ENCODE measurements at regions not wholly inside any gene's neighbourhood (a gene's known extent, or its start where the extent isn't known, plus 50 kb on each side); places are given as distances from the start of the nearest gene placed in this dataset.

DNA sequence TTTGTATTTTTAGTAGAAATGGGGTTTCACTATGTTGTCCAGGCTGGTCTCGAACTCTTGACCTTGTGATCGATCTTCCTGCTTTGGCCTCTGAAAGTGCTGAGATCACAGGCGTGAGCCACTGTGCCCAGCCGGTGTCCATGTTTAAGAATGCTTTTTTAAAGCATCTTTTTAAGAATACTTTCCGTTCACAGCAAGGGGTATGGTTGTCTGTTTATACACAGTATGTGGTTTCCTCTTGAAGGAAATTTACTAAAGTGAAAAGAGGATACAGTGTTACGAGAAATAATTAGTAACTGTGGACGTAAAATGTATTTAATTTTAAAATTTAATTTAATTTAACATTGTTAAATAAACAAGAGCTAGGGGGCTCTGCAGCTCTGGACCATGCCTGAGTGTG is 73.4 kb downstream of the GSC start:
- TF ChIP-seq, protein P1, sequence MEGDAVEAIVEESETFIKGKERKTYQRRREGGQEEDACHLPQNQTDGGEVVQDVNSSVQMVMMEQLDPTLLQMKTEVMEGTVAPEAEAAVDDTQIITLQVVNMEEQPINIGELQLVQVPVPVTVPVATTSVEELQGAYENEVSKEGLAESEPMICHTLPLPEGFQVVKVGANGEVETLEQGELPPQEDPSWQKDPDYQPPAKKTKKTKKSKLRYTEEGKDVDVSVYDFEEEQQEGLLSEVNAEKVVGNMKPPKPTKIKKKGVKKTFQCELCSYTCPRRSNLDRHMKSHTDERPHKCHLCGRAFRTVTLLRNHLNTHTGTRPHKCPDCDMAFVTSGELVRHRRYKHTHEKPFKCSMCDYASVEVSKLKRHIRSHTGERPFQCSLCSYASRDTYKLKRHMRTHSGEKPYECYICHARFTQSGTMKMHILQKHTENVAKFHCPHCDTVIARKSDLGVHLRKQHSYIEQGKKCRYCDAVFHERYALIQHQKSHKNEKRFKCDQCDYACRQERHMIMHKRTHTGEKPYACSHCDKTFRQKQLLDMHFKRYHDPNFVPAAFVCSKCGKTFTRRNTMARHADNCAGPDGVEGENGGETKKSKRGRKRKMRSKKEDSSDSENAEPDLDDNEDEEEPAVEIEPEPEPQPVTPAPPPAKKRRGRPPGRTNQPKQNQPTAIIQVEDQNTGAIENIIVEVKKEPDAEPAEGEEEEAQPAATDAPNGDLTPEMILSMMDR (IDR thresholded peaks at IDR 0.05; ENCODE audit: borderline replicate concordance): no peak
- no peak overlapping the region for H3K4me3 ChIP-seq
- no peaks in the 10 kb centered on the region for H3K36me3 ChIP-seq
- no peak overlapping the region for H3K27ac ChIP-seq (replicated peaks)
- H3K4me1 ChIP-seq: no peaks in the 10 kb centered on the region
- no peaks in the 10 kb centered on the region for H3K9me3 ChIP-seq (replicated peaks)
- no peak for DNase-seq
- H3K27me3 ChIP-seq (ENCODE audit: low read depth): peaks cover 60% of the 10 kb centered on the region
- intact Hi-C loops (cut with micrococcal nuclease): loop anchor here (10.0 kb wide), 1 partner anchor 738 kb away; no protein-coding TSS in a partner anchor

DNA sequence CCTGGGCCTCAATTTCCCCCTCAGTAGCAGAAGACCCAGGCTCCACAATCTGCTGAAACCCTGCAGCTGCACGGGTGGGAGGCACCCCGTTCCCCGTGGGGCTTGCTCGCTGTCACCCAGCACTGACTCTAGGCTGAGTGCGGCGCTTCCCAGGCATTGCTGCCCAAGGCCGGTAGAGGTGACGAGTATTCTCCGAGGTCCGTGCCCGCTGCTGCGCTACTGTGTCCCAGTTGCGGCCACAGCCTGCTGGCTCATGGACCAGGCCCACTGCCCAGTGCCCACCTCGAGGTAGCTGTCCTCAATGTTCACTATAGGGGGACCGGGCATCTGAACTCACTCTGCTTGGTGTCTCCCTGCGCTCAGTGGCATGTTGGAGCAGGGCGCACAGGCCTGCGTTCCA is 74.7 kb downstream of the GSC start:
- Histone ChIP-seq H3K4me3 (no peak overlapping the region), H3K27ac (replicated peaks) (no peak overlapping the region), H3K27me3 (ENCODE audit: low read depth) (peaks cover 64% of the 10 kb centered on the region), H3K9me3 (replicated peaks) (no peaks in the 10 kb centered on the region), H3K4me1 (no peaks in the 10 kb centered on the region), H3K36me3 (no peaks in the 10 kb centered on the region)
- TF ChIP-seq, protein P1 (IDR thresholded peaks at IDR 0.05; ENCODE audit: borderline replicate concordance): no peak
- DNase-seq: no peak
- intact Hi-C loops (cut with micrococcal nuclease): loop anchor here (10.0 kb wide), 1 partner anchor 740 kb away; no protein-coding TSS in a partner anchor

DNA sequence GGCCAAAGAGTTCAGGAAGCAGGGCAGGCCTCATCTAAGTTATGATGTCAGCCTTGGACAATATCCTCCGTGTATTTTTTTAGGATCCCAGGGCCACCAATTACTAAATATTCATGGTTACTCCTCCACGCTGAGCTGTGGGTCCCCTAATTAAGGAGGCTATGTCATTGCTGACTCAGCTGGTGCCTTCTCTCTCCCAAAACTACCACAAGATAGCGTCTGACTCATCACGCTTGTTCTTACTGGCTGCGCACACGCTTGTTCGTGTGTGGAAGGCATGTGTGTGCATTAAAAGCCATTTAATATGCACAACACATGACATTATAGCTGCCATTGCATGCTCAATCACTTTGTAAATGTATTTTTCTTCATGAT is 78.3 kb downstream of the GSC start:
- Histone ChIP-seq H3K27me3 (ENCODE audit: low read depth) (peaks cover 57% of the 10 kb centered on the region), H3K4me3 (no peak overlapping the region), H3K9me3 (replicated peaks) (no peaks in the 10 kb centered on the region), H3K4me1 (peaks cover 3% of the 10 kb centered on the region), H3K27ac (replicated peaks) (no peak overlapping the region), H3K36me3 (no peaks in the 10 kb centered on the region)
- intact Hi-C loops (cut with micrococcal nuclease): loop anchor here (10.0 kb wide), 1 partner anchor 743 kb away; no protein-coding TSS in a partner anchor
- TF ChIP-seq, protein P1 (IDR thresholded peaks at IDR 0.05; ENCODE audit: borderline replicate concordance): no peak
- no peak for DNase-seq

DNA sequence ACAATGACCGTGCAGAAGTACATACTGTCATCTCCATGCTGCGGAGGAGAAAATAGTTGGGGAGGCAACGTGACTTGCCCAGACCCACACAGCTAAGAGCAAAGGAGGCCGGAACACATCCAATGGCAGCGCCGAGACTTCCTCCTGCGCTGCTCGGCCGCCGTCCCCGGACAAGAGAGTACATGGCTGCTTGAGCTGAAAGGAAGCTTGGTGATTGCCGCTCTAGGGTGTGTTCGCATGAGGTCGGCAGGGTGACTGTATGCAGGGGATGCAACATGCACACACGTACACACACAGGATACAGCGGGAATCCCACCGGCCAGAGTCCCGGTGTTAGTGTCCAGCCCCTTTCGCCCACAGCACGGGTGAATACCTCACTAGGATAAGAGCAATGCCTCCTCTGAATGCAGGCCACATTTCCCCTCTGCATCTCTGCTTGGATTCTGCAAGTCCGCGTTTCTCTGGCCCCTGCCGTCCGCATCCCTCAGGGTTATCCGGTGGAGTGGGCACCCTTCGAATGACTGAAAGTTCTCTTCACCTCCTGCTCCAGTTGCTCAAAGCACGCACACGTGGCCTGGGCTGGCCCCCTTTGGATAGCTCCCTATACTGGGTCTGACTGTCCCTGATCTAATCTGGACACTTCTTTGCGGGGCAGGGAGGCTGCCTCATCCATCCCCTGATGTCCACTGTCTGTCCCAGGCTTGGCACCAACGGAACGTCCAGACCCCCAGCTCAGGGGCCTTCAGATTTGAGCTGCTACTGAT is 78.8 kb downstream of the GSC start:
- no peak overlapping the region for H3K4me3 ChIP-seq
- peaks cover 3% of the 10 kb centered on the region for H3K4me1 ChIP-seq
- H3K36me3 ChIP-seq: no peaks in the 10 kb centered on the region
- TF ChIP-seq, protein P1 (IDR thresholded peaks at IDR 0.05; ENCODE audit: borderline replicate concordance): no peak
- no peaks in the 10 kb centered on the region for H3K9me3 ChIP-seq (replicated peaks)
- DNase-seq: no peak
- H3K27ac ChIP-seq (replicated peaks): no peak overlapping the region
- intact Hi-C loops (cut with micrococcal nuclease): loop anchor here (10.0 kb wide), 1 partner anchor 744 kb away; no protein-coding TSS in a partner anchor
- peaks cover 58% of the 10 kb centered on the region for H3K27me3 ChIP-seq (ENCODE audit: low read depth)

DNA sequence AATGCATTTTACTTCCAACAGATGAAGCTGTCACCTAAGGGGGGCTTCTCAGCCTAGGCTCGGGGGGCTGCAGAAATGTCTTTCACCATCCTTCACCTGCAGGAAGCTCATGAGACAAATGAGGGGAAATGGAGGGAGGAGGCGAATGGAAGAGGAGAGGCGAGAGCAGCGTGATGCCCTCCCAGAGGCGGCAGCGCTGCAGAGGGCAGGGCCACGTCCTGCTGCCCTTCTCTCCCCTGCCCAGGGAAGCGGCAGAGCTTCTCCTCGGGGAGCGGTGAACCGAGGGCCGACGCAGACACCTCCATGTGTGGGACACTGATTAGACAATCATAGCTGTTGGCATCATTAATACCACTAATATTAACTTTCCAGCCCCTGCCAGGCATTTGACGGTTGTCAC is 78.3 kb downstream of the SERPINA3 start:
- intact Hi-C loops (cut with micrococcal nuclease): loop anchor here (10.0 kb wide), 1 partner anchor 744 kb away; no protein-coding TSS in a partner anchor
- no peaks in the 10 kb centered on the region for H3K9me3 ChIP-seq (replicated peaks)
- no peak overlapping the region for H3K27ac ChIP-seq (replicated peaks)
- peaks cover 58% of the 10 kb centered on the region for H3K27me3 ChIP-seq (ENCODE audit: low read depth)
- H3K36me3 ChIP-seq: no peaks in the 10 kb centered on the region
- TF ChIP-seq, protein P1 (IDR thresholded peaks at IDR 0.05; ENCODE audit: borderline replicate concordance): no peak
- H3K4me1 ChIP-seq: peaks cover 3% of the 10 kb centered on the region
- DNase-seq: no peak
- H3K4me3 ChIP-seq: no peak overlapping the region

Measured in left ventricle myocardium inferior (tissue), 1 donor.